WTC11 (cell line): ENCODE measurements at regions not wholly inside any gene's neighbourhood (a gene's known extent, or its start where the extent isn't known, plus 50 kb on each side); places are given as distances from the start of the nearest gene placed in this dataset.

ENCODE experiments used
- ATAC-seq: fragments of 200-7000 bp; cut with Tn5 transposase; 2 replicates; pipeline ENCODE4 v1.10.0; 2021; ENCODE audit warnings: mild to moderate bottlenecking, moderate library complexity
- CTCF ChIA-PET: fragments of 300-600 bp; sonication (Branson Sonifier 250); formaldehyde crosslinking; loops from one replicate; lab custom pipeline; 2021; ENCODE audit warnings: antibody characterized with exemption; lab: Charles Lee
- POLR2A ChIA-PET: fragments of 350-600 bp; sonication (Branson Sonifier 250); formaldehyde crosslinking; loops from one replicate; lab custom pipeline; 2021; ENCODE audit warnings: antibody characterized with exemption; lab: Charles Lee
- DNase-seq: peaks from one replicate; pipeline ENCODE4 v3.0.0; 2021; ENCODE audit warnings: low spot score
- H3K27ac Mint-ChIP-seq: 2 replicates; pipeline ENCODE4 v1.8.0; 2021; ENCODE audit warnings: mixed read lengths
- H3K27me3 Mint-ChIP-seq: 2 replicates; pipeline ENCODE4 v1.8.0; 2021; ENCODE audit warnings: low read depth, mild to moderate bottlenecking, moderate library complexity, mixed read lengths
- H3K36me3 Mint-ChIP-seq: 2 replicates; pipeline ENCODE4 v1.8.0; 2021; ENCODE audit warnings: mixed read lengths
- H3K4me1 Mint-ChIP-seq: 2 replicates; pipeline ENCODE4 v1.8.0; 2022; ENCODE audit warnings: mixed read lengths
- H3K4me3 Mint-ChIP-seq: 2 replicates; pipeline ENCODE4 v1.8.0; 2021; ENCODE audit warnings: mild to moderate bottlenecking, moderate library complexity, mixed read lengths
- H3K9me3 Mint-ChIP-seq: 2 replicates; pipeline ENCODE4 v1.8.0; 2021; ENCODE audit warnings: mixed read lengths
- AFF4 ChIP-seq: sonication (generic); formaldehyde crosslinking; IDR thresholded peaks from 2 replicates; pipeline ENCODE4 v1.8.1; 2023; ENCODE audit warnings: mild to moderate bottlenecking, missing genetic modification reagents, borderline replicate concordance
- E2F1 ChIP-seq: sonication (generic); formaldehyde crosslinking; IDR thresholded peaks from 2 replicates; pipeline ENCODE4 v1.8.0; 2022; ENCODE audit warnings: mild to moderate bottlenecking, missing genetic modification reagents
- HMGXB4 ChIP-seq: sonication (generic); formaldehyde crosslinking; IDR thresholded peaks from 2 replicates; pipeline ENCODE4 v1.8.1; 2023; ENCODE audit warnings: mild to moderate bottlenecking, moderate library complexity, missing genetic modification reagents
- IRF2 ChIP-seq: sonication (generic); formaldehyde crosslinking; IDR thresholded peaks from 2 replicates; pipeline ENCODE4 v1.8.0; 2022; ENCODE audit warnings: low read depth, missing genetic modification reagents, borderline replicate concordance
- MXD4 ChIP-seq: fragments of 250-450 bp; sonication (Bioruptor Pico); IDR thresholded peaks from 2 replicates; pipeline ENCODE4 v1.8.0; 2021; ENCODE audit warnings: mild to moderate bottlenecking, moderate library complexity, borderline replicate concordance
- MYBL2 ChIP-seq: sonication (generic); formaldehyde crosslinking; IDR thresholded peaks from 2 replicates; pipeline ENCODE4 v1.8.1; 2023; ENCODE audit warnings: mild to moderate bottlenecking, moderate library complexity, missing genetic modification reagents
- NFYB ChIP-seq: sonication (generic); formaldehyde crosslinking; conservative IDR thresholded peaks from 2 replicates; pipeline ENCODE4 v1.8.0; 2022; ENCODE audit warnings: low read depth, missing genetic modification reagents
- NR3C1 ChIP-seq: sonication (generic); formaldehyde crosslinking; conservative IDR thresholded peaks from 2 replicates; pipeline ENCODE4 v1.8.1; 2023; ENCODE audit warnings: low read depth, mild to moderate bottlenecking, missing genetic modification reagents
- USF1 ChIP-seq: sonication (generic); formaldehyde crosslinking; IDR thresholded peaks from 2 replicates; pipeline ENCODE4 v1.8.0; 2022; ENCODE audit warnings: mild to moderate bottlenecking, missing genetic modification reagents
- TF ChIP-seq, protein P1 (sequence below): sonication (generic); formaldehyde crosslinking; IDR thresholded peaks from 2 replicates; pipeline ENCODE4 v1.8.1; 2022; ENCODE audit warnings: low read depth, mild to moderate bottlenecking, moderate library complexity, missing genetic modification reagents, borderline replicate concordance
- TF ChIP-seq, protein P2 (sequence below): sonication (generic); formaldehyde crosslinking; IDR thresholded peaks from 2 replicates; pipeline ENCODE4 v1.8.1; 2022; ENCODE audit warnings: mild to moderate bottlenecking, moderate library complexity, missing genetic modification reagents
- TF ChIP-seq, protein P3 (sequence below): fragments of 250-450 bp; sonication (Bioruptor Pico); IDR thresholded peaks from 2 replicates; pipeline ENCODE4 v2.1.2; 2022; ENCODE audit warnings: mild to moderate bottlenecking, moderate library complexity
- TF ChIP-seq, protein P4 (sequence below): sonication (generic); formaldehyde crosslinking; IDR thresholded peaks from 2 replicates; pipeline ENCODE4 v1.8.1; 2023; ENCODE audit warnings: mild to moderate bottlenecking, missing genetic modification reagents
- TF ChIP-seq, protein P5 (sequence below): sonication (generic); formaldehyde crosslinking; IDR thresholded peaks from 2 replicates; pipeline ENCODE4 v1.8.0; 2022; ENCODE audit warnings: mild to moderate bottlenecking, missing genetic modification reagents
- TF ChIP-seq, protein P6 (sequence below): sonication (generic); formaldehyde crosslinking; IDR thresholded peaks from 2 replicates; pipeline ENCODE4 v1.8.1; 2022; ENCODE audit warnings: missing genetic modification reagents, borderline replicate concordance

GRCh38 chr11:34787348-34787747 is 128.8 kb downstream of the APIP start (continued):
- TF ChIP-seq, protein P1, sequence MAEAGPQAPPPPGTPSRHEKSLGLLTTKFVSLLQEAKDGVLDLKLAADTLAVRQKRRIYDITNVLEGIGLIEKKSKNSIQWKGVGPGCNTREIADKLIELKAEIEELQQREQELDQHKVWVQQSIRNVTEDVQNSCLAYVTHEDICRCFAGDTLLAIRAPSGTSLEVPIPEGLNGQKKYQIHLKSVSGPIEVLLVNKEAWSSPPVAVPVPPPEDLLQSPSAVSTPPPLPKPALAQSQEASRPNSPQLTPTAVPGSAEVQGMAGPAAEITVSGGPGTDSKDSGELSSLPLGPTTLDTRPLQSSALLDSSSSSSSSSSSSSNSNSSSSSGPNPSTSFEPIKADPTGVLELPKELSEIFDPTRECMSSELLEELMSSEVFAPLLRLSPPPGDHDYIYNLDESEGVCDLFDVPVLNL (CRISPR knock-in tag) = no peak
- TF ChIP-seq MXD4 = no peak
- TF ChIP-seq MYBL2 (CRISPR knock-in tag) = no peak
- TF ChIP-seq HMGXB4 (CRISPR knock-in tag) = no peak
- no peak for TF ChIP-seq E2F1 (CRISPR knock-in tag)
- TF ChIP-seq, protein P2, sequence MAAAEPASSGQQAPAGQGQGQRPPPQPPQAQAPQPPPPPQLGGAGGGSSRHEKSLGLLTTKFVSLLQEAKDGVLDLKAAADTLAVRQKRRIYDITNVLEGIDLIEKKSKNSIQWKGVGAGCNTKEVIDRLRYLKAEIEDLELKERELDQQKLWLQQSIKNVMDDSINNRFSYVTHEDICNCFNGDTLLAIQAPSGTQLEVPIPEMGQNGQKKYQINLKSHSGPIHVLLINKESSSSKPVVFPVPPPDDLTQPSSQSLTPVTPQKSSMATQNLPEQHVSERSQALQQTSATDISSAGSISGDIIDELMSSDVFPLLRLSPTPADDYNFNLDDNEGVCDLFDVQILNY (CRISPR knock-in tag) = no peak
- no peak for TF ChIP-seq USF1

GRCh38 chr11:34784318-34784841 is 131.8 kb downstream of the APIP start:
- POLR2A ChIA-PET = no interaction called here
- no peak overlapping the region for H3K4me3 Mint-ChIP-seq
- no peaks in the 10 kb centered on the region; the same call in 1 of the 2 replicates for H3K36me3 Mint-ChIP-seq
- no peak for DNase-seq
- TF ChIP-seq NR3C1 = no peak
- TF ChIP-seq, protein P3, sequence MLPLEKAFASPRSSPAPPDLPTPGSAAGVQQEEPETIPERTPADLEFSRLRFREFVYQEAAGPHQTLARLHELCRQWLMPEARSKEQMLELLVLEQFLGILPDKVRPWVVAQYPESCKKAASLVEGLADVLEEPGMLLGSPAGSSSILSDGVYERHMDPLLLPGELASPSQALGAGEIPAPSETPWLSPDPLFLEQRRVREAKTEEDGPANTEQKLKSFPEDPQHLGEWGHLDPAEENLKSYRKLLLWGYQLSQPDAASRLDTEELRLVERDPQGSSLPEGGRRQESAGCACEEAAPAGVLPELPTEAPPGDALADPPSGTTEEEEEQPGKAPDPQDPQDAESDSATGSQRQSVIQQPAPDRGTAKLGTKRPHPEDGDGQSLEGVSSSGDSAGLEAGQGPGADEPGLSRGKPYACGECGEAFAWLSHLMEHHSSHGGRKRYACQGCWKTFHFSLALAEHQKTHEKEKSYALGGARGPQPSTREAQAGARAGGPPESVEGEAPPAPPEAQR (CRISPR knock-in tag) = no peak
- no peak for TF ChIP-seq USF1
- no peak for TF ChIP-seq AFF4 (CRISPR knock-in tag)
- TF ChIP-seq, protein P4, sequence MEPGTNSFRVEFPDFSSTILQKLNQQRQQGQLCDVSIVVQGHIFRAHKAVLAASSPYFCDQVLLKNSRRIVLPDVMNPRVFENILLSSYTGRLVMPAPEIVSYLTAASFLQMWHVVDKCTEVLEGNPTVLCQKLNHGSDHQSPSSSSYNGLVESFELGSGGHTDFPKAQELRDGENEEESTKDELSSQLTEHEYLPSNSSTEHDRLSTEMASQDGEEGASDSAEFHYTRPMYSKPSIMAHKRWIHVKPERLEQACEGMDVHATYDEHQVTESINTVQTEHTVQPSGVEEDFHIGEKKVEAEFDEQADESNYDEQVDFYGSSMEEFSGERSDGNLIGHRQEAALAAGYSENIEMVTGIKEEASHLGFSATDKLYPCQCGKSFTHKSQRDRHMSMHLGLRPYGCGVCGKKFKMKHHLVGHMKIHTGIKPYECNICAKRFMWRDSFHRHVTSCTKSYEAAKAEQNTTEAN = no peak
- TF ChIP-seq, protein P5, sequence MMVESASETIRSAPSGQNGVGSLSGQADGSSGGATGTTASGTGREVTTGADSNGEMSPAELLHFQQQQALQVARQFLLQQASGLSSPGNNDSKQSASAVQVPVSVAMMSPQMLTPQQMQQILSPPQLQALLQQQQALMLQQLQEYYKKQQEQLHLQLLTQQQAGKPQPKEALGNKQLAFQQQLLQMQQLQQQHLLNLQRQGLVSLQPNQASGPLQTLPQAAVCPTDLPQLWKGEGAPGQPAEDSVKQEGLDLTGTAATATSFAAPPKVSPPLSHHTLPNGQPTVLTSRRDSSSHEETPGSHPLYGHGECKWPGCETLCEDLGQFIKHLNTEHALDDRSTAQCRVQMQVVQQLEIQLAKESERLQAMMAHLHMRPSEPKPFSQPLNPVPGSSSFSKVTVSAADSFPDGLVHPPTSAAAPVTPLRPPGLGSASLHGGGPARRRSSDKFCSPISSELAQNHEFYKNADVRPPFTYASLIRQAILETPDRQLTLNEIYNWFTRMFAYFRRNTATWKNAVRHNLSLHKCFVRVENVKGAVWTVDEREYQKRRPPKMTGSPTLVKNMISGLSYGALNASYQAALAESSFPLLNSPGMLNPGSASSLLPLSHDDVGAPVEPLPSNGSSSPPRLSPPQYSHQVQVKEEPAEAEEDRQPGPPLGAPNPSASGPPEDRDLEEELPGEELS (CRISPR knock-in tag) = no peak
- TF ChIP-seq IRF2 (CRISPR knock-in tag) = no peak
- TF ChIP-seq, protein P6, sequence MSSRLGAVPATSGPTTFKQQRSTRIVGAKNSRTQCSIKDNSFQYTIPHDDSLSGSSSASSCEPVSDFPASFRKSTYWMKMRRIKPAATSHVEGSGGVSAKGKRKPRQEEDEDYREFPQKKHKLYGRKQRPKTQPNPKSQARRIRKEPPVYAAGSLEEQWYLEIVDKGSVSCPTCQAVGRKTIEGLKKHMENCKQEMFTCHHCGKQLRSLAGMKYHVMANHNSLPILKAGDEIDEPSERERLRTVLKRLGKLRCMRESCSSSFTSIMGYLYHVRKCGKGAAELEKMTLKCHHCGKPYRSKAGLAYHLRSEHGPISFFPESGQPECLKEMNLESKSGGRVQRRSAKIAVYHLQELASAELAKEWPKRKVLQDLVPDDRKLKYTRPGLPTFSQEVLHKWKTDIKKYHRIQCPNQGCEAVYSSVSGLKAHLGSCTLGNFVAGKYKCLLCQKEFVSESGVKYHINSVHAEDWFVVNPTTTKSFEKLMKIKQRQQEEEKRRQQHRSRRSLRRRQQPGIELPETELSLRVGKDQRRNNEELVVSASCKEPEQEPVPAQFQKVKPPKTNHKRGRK (CRISPR knock-in tag) = no peak
- no peak for TF ChIP-seq NFYB (CRISPR knock-in tag)
- no peak for ATAC-seq
- H3K4me1 Mint-ChIP-seq = no peaks in the 10 kb centered on the region
- H3K27me3 Mint-ChIP-seq = no peaks in the 10 kb centered on the region; the same call in 1 of the 2 replicates
- no peak overlapping the region for H3K27ac Mint-ChIP-seq
- peaks cover 7% of the 10 kb centered on the region; the same call in 1 of the 2 replicates for H3K9me3 Mint-ChIP-seq
- CTCF ChIA-PET = no interaction called here
